GM23338 (cell line): ENCODE measurements at regions not wholly inside any gene's neighbourhood (a gene's known extent, or its start where the extent isn't known, plus 50 kb on each side); places are given as distances from the start of the nearest gene placed in this dataset.

Experiments
- ATAC-seq: fragments of 200-7000 bp; cut with Tn5 transposase; 3 replicates; pipeline ENCODE4 v1.9.1; 2020
- DNase-seq: peaks from one replicate; pipeline ENCODE4 v3.0.0-alpha.2; 2015; ENCODE audit warnings: low spot score
- H2AFZ ChIP-seq: fragments of 200-600 bp; sonication (generic); 2 replicates; pipeline ENCODE4 v1.8.0; 2016; ENCODE audit warnings: antibody characterized with exemption, mild to moderate bottlenecking, moderate library complexity
- H3F3A ChIP-seq: fragments of 200-600 bp; sonication (generic); replicated peaks from 2 replicates; pipeline ENCODE4 v1.8.0; 2017; ENCODE audit warnings: antibody characterized with exemption, mixed run types, low read depth
- H3K27ac ChIP-seq: fragments of 200-600 bp; sonication (generic); 2 replicates; pipeline ENCODE4 v1.6.1; 2016; ENCODE audit warnings: low read depth
- H3K27me3 ChIP-seq: fragments of 200-600 bp; sonication (generic); 2 replicates; pipeline ENCODE4 v1.8.0; 2016; ENCODE audit warnings: mild to moderate bottlenecking, mixed run types, moderate library complexity; ENCODE audit not compliant: insufficient read depth
- H3K36me3 ChIP-seq: fragments of 200-600 bp; sonication (generic); 2 replicates; pipeline ENCODE4 v1.8.0; 2016; ENCODE audit warnings: mild to moderate bottlenecking; ENCODE audit not compliant: insufficient read depth
- H3K4me1 ChIP-seq: fragments of 200-600 bp; sonication (generic); 2 replicates; pipeline ENCODE4 v1.8.0; 2016; ENCODE audit warnings: mild to moderate bottlenecking, moderate library complexity; ENCODE audit not compliant: insufficient read depth
- H3K4me2 ChIP-seq: fragments of 200-600 bp; sonication (generic); 2 replicates; pipeline ENCODE4 v1.7.1; 2017; ENCODE audit warnings: mixed run types
- H3K4me3 ChIP-seq: fragments of 200-600 bp; sonication (generic); 2 replicates; pipeline ENCODE4 v1.6.1; 2016; ENCODE audit warnings: mixed run types
- H3K79me2 ChIP-seq: fragments of 200-600 bp; sonication (generic); replicated peaks from 2 replicates; pipeline ENCODE4 v1.8.0; 2017; ENCODE audit warnings: mild to moderate bottlenecking; ENCODE audit not compliant: insufficient read depth
- H3K9me2 ChIP-seq: fragments of 200-600 bp; sonication (generic); 2 replicates; pipeline ENCODE4 v1.8.0; 2017; ENCODE audit not compliant: insufficient read depth
- H4K20me1 ChIP-seq: fragments of 200-600 bp; sonication (generic); replicated peaks from 2 replicates; pipeline ENCODE4 v1.8.0; 2017; ENCODE audit warnings: mild to moderate bottlenecking; ENCODE audit not compliant: insufficient read depth
- H3K27ac Mint-ChIP-seq: 2 replicates; pipeline ENCODE4 v1.8.0; 2020; ENCODE audit warnings: inconsistent platforms, mild to moderate bottlenecking, moderate library complexity, mixed read lengths
- H3K27me3 Mint-ChIP-seq: 3 replicates; pipeline ENCODE4 v1.8.0; 2022; ENCODE audit warnings: low read depth, mild to moderate bottlenecking, moderate library complexity, mixed read lengths, inconsistent platforms; ENCODE audit not compliant: insufficient read depth, poor library complexity
- H3K36me3 Mint-ChIP-seq: 3 replicates; pipeline ENCODE4 v1.8.0; 2021; ENCODE audit warnings: low read depth, mild to moderate bottlenecking, inconsistent platforms, moderate library complexity, mixed read lengths
- H3K4me1 Mint-ChIP-seq: 3 replicates; pipeline ENCODE4 v1.8.0; 2020; ENCODE audit warnings: mild to moderate bottlenecking, inconsistent platforms, mixed read lengths
- H3K4me3 Mint-ChIP-seq: 3 replicates; pipeline ENCODE4 v1.8.0; 2021; ENCODE audit warnings: moderate library complexity, mild to moderate bottlenecking, inconsistent platforms, mixed read lengths
- H3K9me3 Mint-ChIP-seq: 3 replicates; pipeline ENCODE4 v1.8.0; 2020; ENCODE audit warnings: moderate library complexity, mild to moderate bottlenecking, inconsistent platforms, mixed read lengths
- CREB1 ChIP-seq: fragments of 250-450 bp; sonication (Bioruptor Pico); IDR thresholded peaks from 2 replicates; pipeline ENCODE4 v1.5.0; 2020; ENCODE audit warnings: low read depth, mild to moderate bottlenecking, moderate library complexity
- EZH2 ChIP-seq: fragments of 200-600 bp; sonication (generic); IDR thresholded peaks from one replicate; pipeline ENCODE4 v1.8.0; 2017; ENCODE audit warnings: antibody characterized with exemption, mild to moderate bottlenecking, low read depth; ENCODE audit not compliant: unreplicated experiment
- JUNB ChIP-seq: IDR thresholded peaks from one replicate; pipeline ENCODE4 v1.6.1; 2016; ENCODE audit warnings: antibody characterized with exemption; ENCODE audit not compliant: unreplicated experiment
- NANOG ChIP-seq: IDR thresholded peaks from 2 replicates; pipeline ENCODE4 v1.6.1; 2016; ENCODE audit warnings: antibody characterized with exemption, borderline replicate concordance
- POLR2AphosphoS5 ChIP-seq: IDR thresholded peaks from 2 replicates; pipeline ENCODE4 v1.6.1; 2016; ENCODE audit warnings: antibody characterized with exemption, low read depth
- STAT1 ChIP-seq: IDR thresholded peaks from one replicate; pipeline ENCODE4 v1.6.1; 2016; ENCODE audit warnings: antibody characterized with exemption; ENCODE audit not compliant: unreplicated experiment
- ZNF114 ChIP-seq: fragments of 250-450 bp; sonication (Bioruptor Pico); IDR thresholded peaks from 2 replicates; pipeline ENCODE4 v1.5.0; 2020; ENCODE audit warnings: mild to moderate bottlenecking, moderate library complexity
- ZNF331 ChIP-seq: fragments of 250-450 bp; sonication (Bioruptor Pico); IDR thresholded peaks from 2 replicates; pipeline ENCODE4 v1.5.0; 2020; ENCODE audit warnings: low read depth, mild to moderate bottlenecking, moderate library complexity
- TF ChIP-seq, protein P1 (sequence below): IDR thresholded peaks from 2 replicates; pipeline ENCODE4 v1.6.1; 2016; ENCODE audit warnings: antibody characterized with exemption
- TF ChIP-seq, protein P2 (sequence below): fragments of 250-450 bp; sonication (Bioruptor Pico); IDR thresholded peaks from 2 replicates; pipeline ENCODE4 v1.5.0; 2020; ENCODE audit warnings: mild to moderate bottlenecking, moderate library complexity
- TF ChIP-seq, protein P3 (sequence below): IDR thresholded peaks from one replicate; pipeline ENCODE4 v1.6.1; 2018; ENCODE audit warnings: antibody characterized with exemption; ENCODE audit not compliant: unreplicated experiment

DNA sequence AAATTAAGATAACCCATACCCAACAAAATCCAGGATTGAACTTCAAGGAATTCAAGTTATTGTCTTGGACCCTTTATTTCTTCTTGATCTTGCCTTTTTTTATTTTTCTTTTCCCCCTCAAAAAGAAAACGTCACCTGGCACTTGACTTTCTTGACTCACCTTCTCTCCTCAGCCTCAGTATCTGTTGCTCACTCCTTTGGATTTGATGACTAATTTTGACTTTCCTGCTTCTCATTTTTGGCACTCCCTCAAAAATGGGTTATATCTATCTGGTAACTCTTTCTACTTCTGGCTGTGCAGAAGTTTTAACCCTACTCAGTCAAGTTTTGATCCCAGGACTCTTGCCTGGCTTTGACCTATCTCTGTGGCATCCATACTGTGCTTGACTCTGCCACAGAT, 66.6 kb upstream of the SPATA31D4 start:
- H3K36me3 ChIP-seq, result no peaks in the 10 kb centered on the region
- no peak overlapping the region for H3K4me2 ChIP-seq
- no peaks in the 10 kb centered on the region for H3K27me3 ChIP-seq
- Mint-ChIP-seq H3K9me3 (no peaks in the 10 kb centered on the region), H3K27me3 (no peaks in the 10 kb centered on the region), H3K4me1 (no peaks in the 10 kb centered on the region), H3K4me3 (no peak overlapping the region), H3K27ac (no peak overlapping the region), H3K36me3 (no peaks in the 10 kb centered on the region; the same call in 2 of the 3 replicates)
- no peak for DNase-seq
- H3K9me2 ChIP-seq, result no peaks in the 10 kb centered on the region
- H3K4me1 ChIP-seq, result no peaks in the 10 kb centered on the region
- H3F3A ChIP-seq, result no peaks in the 10 kb centered on the region
- ATAC-seq, result no peak
- no peaks in the 10 kb centered on the region for H3K79me2 ChIP-seq
- H3K4me3 ChIP-seq, result no peak overlapping the region
- H3K27ac ChIP-seq, result no peak overlapping the region
- H2AFZ ChIP-seq, result no peak overlapping the region
- TF ChIP-seq POLR2AphosphoS5, result no peak
- TF ChIP-seq NANOG, result no peak
- TF ChIP-seq ZNF114 (CRISPR knock-in tag), result no peak
- TF ChIP-seq CREB1 (CRISPR knock-in tag), result no peak
- TF ChIP-seq, protein P1, sequence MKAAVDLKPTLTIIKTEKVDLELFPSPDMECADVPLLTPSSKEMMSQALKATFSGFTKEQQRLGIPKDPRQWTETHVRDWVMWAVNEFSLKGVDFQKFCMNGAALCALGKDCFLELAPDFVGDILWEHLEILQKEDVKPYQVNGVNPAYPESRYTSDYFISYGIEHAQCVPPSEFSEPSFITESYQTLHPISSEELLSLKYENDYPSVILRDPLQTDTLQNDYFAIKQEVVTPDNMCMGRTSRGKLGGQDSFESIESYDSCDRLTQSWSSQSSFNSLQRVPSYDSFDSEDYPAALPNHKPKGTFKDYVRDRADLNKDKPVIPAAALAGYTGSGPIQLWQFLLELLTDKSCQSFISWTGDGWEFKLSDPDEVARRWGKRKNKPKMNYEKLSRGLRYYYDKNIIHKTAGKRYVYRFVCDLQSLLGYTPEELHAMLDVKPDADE, result no peak
- no peaks in the 10 kb centered on the region for H4K20me1 ChIP-seq

DNA sequence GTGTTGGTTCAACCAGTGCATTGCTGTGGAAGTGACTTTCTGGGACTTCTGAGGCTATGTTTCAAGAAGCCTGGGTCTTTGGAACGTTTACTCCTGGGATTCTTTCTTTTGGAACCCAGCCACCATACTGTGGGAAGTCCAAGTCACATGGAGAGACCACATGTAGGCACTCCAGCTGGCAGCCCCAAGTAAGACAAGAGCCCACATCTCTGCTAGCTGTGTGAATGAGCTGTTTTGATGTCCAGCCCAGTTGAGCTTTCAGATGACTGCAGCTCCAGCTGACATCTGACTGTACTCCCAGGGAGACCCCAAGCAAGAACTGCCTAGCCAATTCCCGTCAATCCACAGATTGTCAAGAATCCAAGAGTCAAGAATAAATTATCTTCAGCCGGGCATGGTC, 60.1 kb upstream of the SPATA31D4 start:
- H3K4me3 Mint-ChIP-seq, result no peak overlapping the region
- no peak overlapping the region for H3K27ac ChIP-seq
- no peak overlapping the region for H3K4me2 ChIP-seq
- H3K9me2 ChIP-seq, result peaks cover 6% of the 10 kb centered on the region; the same call in 1 of the 2 replicates
- no peaks in the 10 kb centered on the region for H3K27me3 Mint-ChIP-seq
- H3F3A ChIP-seq, result no peaks in the 10 kb centered on the region
- peaks cover 5% of the 10 kb centered on the region for H3K4me1 Mint-ChIP-seq
- no peaks in the 10 kb centered on the region for H3K36me3 ChIP-seq
- H3K27ac Mint-ChIP-seq, result no peak overlapping the region
- no peaks in the 10 kb centered on the region; the same call in 2 of the 3 replicates for H3K9me3 Mint-ChIP-seq
- H3K4me3 ChIP-seq, result no peak overlapping the region
- no peaks in the 10 kb centered on the region for H3K27me3 ChIP-seq
- no peak for ATAC-seq
- no peak for DNase-seq
- H3K4me1 ChIP-seq, result no peaks in the 10 kb centered on the region
- no peaks in the 10 kb centered on the region; the same call in 2 of the 3 replicates for H3K36me3 Mint-ChIP-seq
- H3K79me2 ChIP-seq, result no peaks in the 10 kb centered on the region
- H2AFZ ChIP-seq, result no peak overlapping the region
- no peaks in the 10 kb centered on the region for H4K20me1 ChIP-seq
- TF ChIP-seq, protein P2, sequence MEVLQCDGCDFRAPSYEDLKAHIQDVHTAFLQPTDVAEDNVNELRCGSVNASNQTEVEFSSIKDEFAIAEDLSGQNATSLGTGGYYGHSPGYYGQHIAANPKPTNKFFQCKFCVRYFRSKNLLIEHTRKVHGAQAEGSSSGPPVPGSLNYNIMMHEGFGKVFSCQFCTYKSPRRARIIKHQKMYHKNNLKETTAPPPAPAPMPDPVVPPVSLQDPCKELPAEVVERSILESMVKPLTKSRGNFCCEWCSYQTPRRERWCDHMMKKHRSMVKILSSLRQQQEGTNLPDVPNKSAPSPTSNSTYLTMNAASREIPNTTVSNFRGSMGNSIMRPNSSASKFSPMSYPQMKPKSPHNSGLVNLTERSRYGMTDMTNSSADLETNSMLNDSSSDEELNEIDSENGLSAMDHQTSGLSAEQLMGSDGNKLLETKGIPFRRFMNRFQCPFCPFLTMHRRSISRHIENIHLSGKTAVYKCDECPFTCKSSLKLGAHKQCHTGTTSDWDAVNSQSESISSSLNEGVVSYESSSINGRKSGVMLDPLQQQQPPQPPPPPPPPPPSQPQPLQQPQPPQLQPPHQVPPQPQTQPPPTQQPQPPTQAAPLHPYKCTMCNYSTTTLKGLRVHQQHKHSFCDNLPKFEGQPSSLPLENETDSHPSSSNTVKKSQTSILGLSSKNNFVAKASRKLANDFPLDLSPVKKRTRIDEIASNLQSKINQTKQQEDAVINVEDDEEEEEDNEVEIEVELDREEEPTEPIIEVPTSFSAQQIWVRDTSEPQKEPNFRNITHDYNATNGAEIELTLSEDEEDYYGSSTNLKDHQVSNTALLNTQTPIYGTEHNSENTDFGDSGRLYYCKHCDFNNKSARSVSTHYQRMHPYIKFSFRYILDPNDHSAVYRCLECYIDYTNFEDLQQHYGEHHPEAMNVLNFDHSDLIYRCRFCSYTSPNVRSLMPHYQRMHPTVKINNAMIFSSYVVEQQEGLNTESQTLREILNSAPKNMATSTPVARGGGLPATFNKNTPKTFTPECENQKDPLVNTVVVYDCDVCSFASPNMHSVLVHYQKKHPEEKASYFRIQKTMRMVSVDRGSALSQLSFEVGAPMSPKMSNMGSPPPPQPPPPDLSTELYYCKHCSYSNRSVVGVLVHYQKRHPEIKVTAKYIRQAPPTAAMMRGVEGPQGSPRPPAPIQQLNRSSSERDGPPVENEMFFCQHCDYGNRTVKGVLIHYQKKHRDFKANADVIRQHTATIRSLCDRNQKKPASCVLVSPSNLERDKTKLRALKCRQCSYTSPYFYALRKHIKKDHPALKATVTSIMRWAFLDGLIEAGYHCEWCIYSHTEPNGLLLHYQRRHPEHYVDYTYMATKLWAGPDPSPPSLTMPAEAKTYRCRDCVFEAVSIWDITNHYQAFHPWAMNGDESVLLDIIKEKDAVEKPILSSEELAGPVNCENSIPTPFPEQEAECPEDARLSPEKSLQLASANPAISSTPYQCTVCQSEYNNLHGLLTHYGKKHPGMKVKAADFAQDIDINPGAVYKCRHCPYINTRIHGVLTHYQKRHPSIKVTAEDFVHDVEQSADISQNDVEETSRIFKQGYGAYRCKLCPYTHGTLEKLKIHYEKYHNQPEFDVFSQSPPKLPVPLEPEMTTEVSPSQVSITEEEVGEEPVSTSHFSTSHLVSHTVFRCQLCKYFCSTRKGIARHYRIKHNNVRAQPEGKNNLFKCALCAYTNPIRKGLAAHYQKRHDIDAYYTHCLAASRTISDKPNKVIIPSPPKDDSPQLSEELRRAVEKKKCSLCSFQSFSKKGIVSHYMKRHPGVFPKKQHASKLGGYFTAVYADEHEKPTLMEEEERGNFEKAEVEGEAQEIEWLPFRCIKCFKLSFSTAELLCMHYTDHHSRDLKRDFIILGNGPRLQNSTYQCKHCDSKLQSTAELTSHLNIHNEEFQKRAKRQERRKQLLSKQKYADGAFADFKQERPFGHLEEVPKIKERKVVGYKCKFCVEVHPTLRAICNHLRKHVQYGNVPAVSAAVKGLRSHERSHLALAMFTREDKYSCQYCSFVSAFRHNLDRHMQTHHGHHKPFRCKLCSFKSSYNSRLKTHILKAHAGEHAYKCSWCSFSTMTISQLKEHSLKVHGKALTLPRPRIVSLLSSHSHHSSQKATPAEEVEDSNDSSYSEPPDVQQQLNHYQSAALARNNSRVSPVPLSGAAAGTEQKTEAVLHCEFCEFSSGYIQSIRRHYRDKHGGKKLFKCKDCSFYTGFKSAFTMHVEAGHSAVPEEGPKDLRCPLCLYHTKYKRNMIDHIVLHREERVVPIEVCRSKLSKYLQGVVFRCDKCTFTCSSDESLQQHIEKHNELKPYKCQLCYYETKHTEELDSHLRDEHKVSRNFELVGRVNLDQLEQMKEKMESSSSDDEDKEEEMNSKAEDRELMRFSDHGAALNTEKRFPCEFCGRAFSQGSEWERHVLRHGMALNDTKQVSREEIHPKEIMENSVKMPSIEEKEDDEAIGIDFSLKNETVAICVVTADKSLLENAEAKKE (CRISPR knock-in tag), result no peak
- TF ChIP-seq, protein P3, sequence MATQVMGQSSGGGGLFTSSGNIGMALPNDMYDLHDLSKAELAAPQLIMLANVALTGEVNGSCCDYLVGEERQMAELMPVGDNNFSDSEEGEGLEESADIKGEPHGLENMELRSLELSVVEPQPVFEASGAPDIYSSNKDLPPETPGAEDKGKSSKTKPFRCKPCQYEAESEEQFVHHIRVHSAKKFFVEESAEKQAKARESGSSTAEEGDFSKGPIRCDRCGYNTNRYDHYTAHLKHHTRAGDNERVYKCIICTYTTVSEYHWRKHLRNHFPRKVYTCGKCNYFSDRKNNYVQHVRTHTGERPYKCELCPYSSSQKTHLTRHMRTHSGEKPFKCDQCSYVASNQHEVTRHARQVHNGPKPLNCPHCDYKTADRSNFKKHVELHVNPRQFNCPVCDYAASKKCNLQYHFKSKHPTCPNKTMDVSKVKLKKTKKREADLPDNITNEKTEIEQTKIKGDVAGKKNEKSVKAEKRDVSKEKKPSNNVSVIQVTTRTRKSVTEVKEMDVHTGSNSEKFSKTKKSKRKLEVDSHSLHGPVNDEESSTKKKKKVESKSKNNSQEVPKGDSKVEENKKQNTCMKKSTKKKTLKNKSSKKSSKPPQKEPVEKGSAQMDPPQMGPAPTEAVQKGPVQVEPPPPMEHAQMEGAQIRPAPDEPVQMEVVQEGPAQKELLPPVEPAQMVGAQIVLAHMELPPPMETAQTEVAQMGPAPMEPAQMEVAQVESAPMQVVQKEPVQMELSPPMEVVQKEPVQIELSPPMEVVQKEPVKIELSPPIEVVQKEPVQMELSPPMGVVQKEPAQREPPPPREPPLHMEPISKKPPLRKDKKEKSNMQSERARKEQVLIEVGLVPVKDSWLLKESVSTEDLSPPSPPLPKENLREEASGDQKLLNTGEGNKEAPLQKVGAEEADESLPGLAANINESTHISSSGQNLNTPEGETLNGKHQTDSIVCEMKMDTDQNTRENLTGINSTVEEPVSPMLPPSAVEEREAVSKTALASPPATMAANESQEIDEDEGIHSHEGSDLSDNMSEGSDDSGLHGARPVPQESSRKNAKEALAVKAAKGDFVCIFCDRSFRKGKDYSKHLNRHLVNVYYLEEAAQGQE, result no peak
- TF ChIP-seq ZNF114 (CRISPR knock-in tag) (no peak), JUNB (no peak), ZNF331 (CRISPR knock-in tag) (no peak), NANOG (no peak), EZH2 (no peak), STAT1 (no peak)
